Keratinocyte (primary cell): ENCODE measurements at regions not wholly inside any gene's neighbourhood (a gene's known extent, or its start where the extent isn't known, plus 50 kb on each side); places are given as distances from the start of the nearest gene placed in this dataset.

Experiments used
- DNase-seq: peaks from one replicate; pipeline ENCODE4 v3.0.0-alpha.2; 2011; ENCODE audit warnings: low read depth, missing footprints, low spot score
- FAIRE-seq: peaks from 2 replicates; lab custom pipeline; 2011; peaks lifted over from hg19 to GRCh38; lab: Jason Lieb, UNC
- H2AFZ ChIP-seq: 2 replicates; pipeline ENCODE4 v1.6.0; 2012; ENCODE audit warnings: low read length, control low read depth, inconsistent platforms; ENCODE audit not compliant: control insufficient read depth
- H3K27ac ChIP-seq: 2 replicates; pipeline ENCODE4 v1.5.1; 2011; ENCODE audit warnings: low read length; ENCODE audit not compliant: control insufficient read depth, insufficient read depth
- H3K27me3 ChIP-seq: 3 replicates; pipeline ENCODE4 v1.6.0; 2011; ENCODE audit warnings: low read length; ENCODE audit not compliant: control insufficient read depth, insufficient read depth; ENCODE audit errors: extremely low read depth
- H3K36me3 ChIP-seq, 2 experiments: 2 replicates in 1 of 2; 3 replicates in 1 of 2; pipeline ENCODE4 v1.5.1; 2011; ENCODE audit warnings: low read length in 2 of 2, mild to moderate bottlenecking in 1 of 2; ENCODE audit not compliant: control insufficient read depth in 2 of 2, insufficient read depth in 2 of 2; ENCODE audit errors: extremely low read depth in 1 of 2
- H3K4me1 ChIP-seq: 3 replicates; pipeline ENCODE4 v1.5.1; 2011; ENCODE audit warnings: low read length; ENCODE audit not compliant: control insufficient read depth, insufficient read depth; ENCODE audit errors: extremely low read depth
- H3K4me2 ChIP-seq: 3 replicates; pipeline ENCODE4 v1.6.0; 2011; ENCODE audit warnings: low read depth, low read length; ENCODE audit not compliant: control insufficient read depth, insufficient read depth; ENCODE audit errors: extremely low read depth
- H3K4me3 ChIP-seq, 3 experiments: fragments of 200-600 bp in 1 of 3; sonication (generic) in 1 of 3; 2 replicates in 2 of 3; 3 replicates in 1 of 3; pipeline ENCODE4 v1.5.1; 2011 to 2016; ENCODE audit warnings: low read length in 3 of 3, mild to moderate bottlenecking in 3 of 3, control low read depth in 2 of 3, inconsistent platforms in 1 of 3, low read depth in 1 of 3, mixed read lengths in 1 of 3, mixed run types in 1 of 3, moderate library complexity in 1 of 3; ENCODE audit not compliant: control insufficient read depth in 2 of 3, insufficient read depth in 2 of 3; ENCODE audit errors: extremely low read depth in 1 of 3
- H3K79me2 ChIP-seq: 2 replicates; pipeline ENCODE4 v1.6.0; 2012; ENCODE audit warnings: low read length; ENCODE audit not compliant: control insufficient read depth, insufficient read depth
- H3K9ac ChIP-seq: 3 replicates; pipeline ENCODE4 v1.6.0; 2011; ENCODE audit warnings: low read length; ENCODE audit not compliant: control insufficient read depth, insufficient read depth; ENCODE audit errors: extremely low read depth
- H3K9me1 ChIP-seq: 3 replicates; pipeline ENCODE4 v1.6.0; 2011; ENCODE audit warnings: low read length; ENCODE audit not compliant: control insufficient read depth, insufficient read depth; ENCODE audit errors: extremely low read depth
- H3K9me3 ChIP-seq: 2 replicates; pipeline ENCODE4 v1.5.1; 2012; ENCODE audit warnings: low read depth, low read length; ENCODE audit not compliant: control insufficient read depth
- H4K20me1 ChIP-seq: 3 replicates; pipeline ENCODE4 v1.6.0; 2011; ENCODE audit warnings: low read length; ENCODE audit not compliant: control insufficient read depth, insufficient read depth; ENCODE audit errors: extremely low read depth
- EZH2 ChIP-seq: IDR thresholded peaks from one replicate; pipeline ENCODE4 v1.6.1; 2012; ENCODE audit warnings: inconsistent platforms, mild to moderate bottlenecking, low read length, moderate library complexity
- dilution Hi-C: fragments of 300-500 bp; cut with MboI; formaldehyde crosslinking; loops from one replicate; pipeline ENCODE4 v1.7.0; 2020; ENCODE audit warnings: low sequenced_read_pairs; ENCODE audit not compliant: extremely low pct_ligation_motif_present
- TF ChIP-seq, protein P1 (sequence below), 3 experiments: IDR thresholded peaks in 1 of 3; conservative IDR thresholded peaks in 1 of 3; optimal IDR thresholded peaks in 1 of 3; 2 replicates in 2 of 3; 3 replicates in 1 of 3; pipeline versions ENCODE3 to v1.5.1; 2011; ENCODE audit warnings: low read length in 3 of 3, mild to moderate bottlenecking in 3 of 3, moderate library complexity in 2 of 3, control low read depth in 1 of 3, inconsistent platforms in 1 of 3; ENCODE audit not compliant: insufficient read depth in 2 of 3; ENCODE audit errors: extremely low read depth in 1 of 3

DNA sequence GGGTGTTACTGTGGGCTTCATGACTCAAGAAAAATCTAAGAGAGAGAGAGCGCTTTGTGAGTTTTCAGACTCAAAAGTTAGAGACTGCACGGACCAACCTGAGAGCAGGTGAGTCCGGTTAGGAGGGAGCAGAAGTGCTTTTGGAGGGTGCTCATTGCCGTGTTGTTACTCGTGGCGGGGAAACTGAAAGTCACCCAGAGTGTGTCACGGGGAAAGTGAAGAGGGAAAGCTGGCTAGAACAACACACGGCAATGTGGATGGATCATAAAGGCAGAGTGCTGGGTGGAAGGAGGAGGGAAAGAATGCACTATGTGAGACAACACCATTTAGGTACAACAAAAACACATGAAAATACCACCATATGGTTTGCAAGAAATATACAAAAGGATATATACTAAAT, 112.3 kb downstream of the BDH1 start:
- Histone ChIP-seq H3K4me2 (no peak overlapping the region), H3K9me3 (no peaks in the 10 kb centered on the region), H3K36me3 (no peaks in the 10 kb centered on the region), H3K79me2 (no peaks in the 10 kb centered on the region), H3K27ac (no peak overlapping the region), H3K4me3 (no peak overlapping the region), H2AFZ (no peak overlapping the region), H4K20me1 (no peaks in the 10 kb centered on the region), H3K4me1 (no peaks in the 10 kb centered on the region), H3K27me3 (peaks cover 4% of the 10 kb centered on the region), H3K9me1 (no peaks in the 10 kb centered on the region), H3K9ac (no peak overlapping the region)
- TF ChIP-seq EZH2, result no peak
- TF ChIP-seq, protein P1, sequence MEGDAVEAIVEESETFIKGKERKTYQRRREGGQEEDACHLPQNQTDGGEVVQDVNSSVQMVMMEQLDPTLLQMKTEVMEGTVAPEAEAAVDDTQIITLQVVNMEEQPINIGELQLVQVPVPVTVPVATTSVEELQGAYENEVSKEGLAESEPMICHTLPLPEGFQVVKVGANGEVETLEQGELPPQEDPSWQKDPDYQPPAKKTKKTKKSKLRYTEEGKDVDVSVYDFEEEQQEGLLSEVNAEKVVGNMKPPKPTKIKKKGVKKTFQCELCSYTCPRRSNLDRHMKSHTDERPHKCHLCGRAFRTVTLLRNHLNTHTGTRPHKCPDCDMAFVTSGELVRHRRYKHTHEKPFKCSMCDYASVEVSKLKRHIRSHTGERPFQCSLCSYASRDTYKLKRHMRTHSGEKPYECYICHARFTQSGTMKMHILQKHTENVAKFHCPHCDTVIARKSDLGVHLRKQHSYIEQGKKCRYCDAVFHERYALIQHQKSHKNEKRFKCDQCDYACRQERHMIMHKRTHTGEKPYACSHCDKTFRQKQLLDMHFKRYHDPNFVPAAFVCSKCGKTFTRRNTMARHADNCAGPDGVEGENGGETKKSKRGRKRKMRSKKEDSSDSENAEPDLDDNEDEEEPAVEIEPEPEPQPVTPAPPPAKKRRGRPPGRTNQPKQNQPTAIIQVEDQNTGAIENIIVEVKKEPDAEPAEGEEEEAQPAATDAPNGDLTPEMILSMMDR (optimal IDR thresholded peaks at IDR 0.05 in 1 of 3, IDR thresholded peaks at IDR 0.05 in 1 of 3, conservative IDR thresholded peaks at IDR 0.05 in 1 of 3; ENCODE audit: extremely low read depth in 1 of 3, insufficient read depth in 2 of 3, low read length in 3 of 3), result no peak
- DNase-seq (no peak), FAIRE-seq (no peak)
- dilution Hi-C loops, result no loop called here

GRCh38 chr3:197440717-197441303, 115.0 kb downstream of the BDH1 start:
- H3K79me2 ChIP-seq, result no peaks in the 10 kb centered on the region
- H3K27me3 ChIP-seq, result peaks cover under 1% of the 10 kb centered on the region
- H3K9me3 ChIP-seq, result no peaks in the 10 kb centered on the region
- FAIRE-seq (no peak), DNase-seq (no peak)
- no peaks in the 10 kb centered on the region for H3K4me1 ChIP-seq
- no peaks in the 10 kb centered on the region for H3K36me3 ChIP-seq
- TF ChIP-seq EZH2, result no peak
- TF ChIP-seq, protein P1 (optimal IDR thresholded peaks at IDR 0.05 in 1 of 3, IDR thresholded peaks at IDR 0.05 in 1 of 3, conservative IDR thresholded peaks at IDR 0.05 in 1 of 3; ENCODE audit: extremely low read depth in 1 of 3, insufficient read depth in 2 of 3, low read length in 3 of 3), result no peak
- dilution Hi-C loops, result no loop called here
- H3K27ac ChIP-seq, result no peak overlapping the region
- no peak overlapping the region for H3K9ac ChIP-seq
- no peak overlapping the region for H3K4me3 ChIP-seq
- no peak overlapping the region for H2AFZ ChIP-seq
- H4K20me1 ChIP-seq, result no peaks in the 10 kb centered on the region
- no peak overlapping the region for H3K4me2 ChIP-seq
- no peaks in the 10 kb centered on the region for H3K9me1 ChIP-seq
